Activated CD4-positive, alpha-beta T cell treated with anti-CD3 and anti-CD28 coated beads for 24 hours (primary cell): ENCODE measurements at regions not wholly inside any gene's neighbourhood (a gene's known extent, or its start where the extent isn't known, plus 50 kb on each side); places are given as distances from the start of the nearest gene placed in this dataset.

Experiments used
- DNase-seq, 2 donors: peaks; one replicate each; pipeline ENCODE4 v3.0.0-alpha.2; 2020; ENCODE audit warnings: low read depth in 2 of 2

DNA sequence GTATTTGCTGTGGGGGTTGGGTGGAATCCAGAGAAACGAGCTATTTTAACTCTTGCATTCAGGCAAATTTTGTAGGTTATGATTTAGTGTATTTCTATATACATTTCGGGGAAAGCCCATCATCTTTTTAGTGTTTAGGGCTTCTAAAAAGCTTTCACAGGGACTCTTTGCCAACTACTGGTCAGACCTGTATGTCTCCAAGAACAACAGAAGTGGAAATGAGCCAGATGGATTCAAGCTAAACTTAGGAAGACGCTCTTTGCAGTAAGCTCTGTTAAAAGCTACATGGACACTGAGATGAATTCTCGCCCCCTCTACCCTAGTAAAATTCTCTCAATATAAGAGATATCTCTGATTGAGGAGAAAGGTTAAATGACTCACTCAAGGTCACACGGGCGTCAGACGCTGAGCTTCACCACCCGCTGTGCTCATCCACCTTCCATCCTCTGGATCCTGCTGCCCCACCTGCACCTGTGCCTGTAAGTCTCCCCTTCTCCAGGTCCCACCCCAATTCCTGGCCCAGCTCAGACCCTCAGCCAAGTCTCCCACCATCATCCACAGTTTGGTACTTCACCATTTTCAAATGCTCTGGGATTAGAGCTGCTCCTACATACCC is 85.6 kb downstream of the MARCHF4 start:
- DNase-seq: no peak

DNA sequence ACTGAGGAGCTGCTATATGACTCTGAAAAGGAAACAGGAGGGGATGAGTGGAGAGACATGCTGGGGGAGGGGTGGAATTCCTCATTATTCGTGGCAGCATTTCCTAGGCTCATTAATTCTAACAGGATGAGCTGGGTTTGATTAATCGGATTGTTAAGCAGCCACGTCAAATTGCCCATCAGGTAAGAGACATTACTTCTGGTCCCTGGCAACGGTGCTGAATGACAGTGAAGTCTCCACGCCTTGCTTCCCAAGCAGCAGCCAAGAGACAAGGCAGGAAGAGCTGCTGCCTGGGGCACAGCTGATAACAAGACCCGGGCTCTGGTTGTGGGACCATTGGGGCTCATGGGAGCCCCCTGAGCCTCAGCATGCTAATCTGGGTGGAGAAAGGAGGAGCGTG is 86.6 kb downstream of the MARCHF4 start:
- DNase-seq: no peak

DNA sequence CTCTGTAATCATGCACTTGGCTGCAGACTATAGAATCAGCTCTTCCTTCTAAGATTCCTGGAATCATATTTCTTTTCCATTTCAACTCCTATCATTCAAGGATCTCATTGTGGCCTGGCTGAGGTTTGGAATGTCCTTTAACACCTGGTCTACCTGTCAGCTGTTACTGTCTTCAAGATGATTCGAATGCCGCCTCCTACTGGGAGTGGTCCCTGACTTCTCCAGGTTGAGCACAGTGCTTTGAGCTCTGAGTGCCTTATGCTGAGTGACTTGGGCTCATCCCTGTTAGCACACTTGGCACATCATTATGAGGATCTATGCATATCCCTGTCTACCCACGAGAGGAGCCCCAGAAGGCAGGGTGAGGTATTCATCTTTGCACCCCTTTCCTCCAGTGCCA is 87.6 kb downstream of the MARCHF4 start:
- no peak for DNase-seq

DNA sequence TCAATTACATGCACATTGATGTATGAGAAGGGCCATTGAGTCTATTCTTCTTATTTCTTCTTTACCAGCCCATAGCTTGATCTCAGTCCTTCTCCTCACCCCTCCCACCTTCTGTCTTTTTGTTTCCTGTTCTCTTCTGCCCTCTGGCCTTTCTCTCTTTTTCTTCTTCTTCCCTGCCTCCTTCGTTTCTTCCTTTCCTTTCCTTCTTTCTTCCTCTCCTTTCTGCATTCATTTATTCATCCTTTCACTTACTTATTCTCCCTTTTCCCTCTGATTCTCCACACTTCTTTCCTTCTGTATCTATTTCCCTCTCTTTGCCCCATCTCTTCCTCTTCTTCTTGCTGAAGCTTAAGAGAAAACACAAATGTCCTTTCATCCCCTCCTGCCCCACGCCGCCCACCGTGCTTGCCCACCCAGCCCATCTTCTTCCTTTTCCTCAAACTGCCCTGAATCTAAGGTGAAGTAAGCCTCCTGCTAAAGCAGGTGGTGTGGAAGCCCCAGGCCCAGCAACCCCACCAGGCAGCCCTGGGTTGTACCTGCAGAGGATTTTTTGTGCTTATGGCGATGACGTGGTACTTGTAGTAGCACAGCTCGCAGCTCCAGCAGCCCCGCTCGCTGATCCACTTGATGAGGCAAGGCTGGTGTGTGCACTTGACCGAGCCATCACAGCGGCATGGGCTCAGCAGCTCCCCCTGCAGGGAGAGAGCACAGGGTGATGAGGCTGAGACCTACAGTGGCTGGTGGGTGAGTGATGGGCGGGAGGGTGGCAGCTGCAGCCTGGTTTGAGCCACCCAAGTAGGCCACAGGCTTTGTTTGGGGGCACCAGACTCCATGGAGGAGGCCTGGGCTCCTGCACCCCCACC is 89.0 kb downstream of the MARCHF4 start:
- peak; percentile 10 to 21 for DNase-seq

DNA sequence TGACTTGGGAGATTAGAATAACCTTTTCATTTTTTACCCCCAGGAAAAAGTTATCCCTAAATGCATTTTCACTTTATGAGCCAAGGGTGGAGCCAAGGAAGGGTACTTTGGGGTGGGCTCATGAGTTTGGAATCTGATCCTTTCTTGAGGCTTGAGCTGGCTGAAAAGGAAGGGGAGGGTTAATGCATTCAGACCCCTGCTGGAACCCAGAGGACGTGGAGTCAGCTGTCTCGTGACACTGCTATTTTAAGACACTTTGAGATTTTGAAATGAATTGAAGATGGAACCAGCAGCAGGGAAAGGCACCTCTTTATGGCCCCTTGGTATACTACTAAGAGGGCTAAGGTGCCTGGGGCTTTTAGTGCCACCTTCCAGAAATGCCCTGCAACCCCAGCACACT is 90.4 kb downstream of the MARCHF4 start:
- DNase-seq: no peak

DNA sequence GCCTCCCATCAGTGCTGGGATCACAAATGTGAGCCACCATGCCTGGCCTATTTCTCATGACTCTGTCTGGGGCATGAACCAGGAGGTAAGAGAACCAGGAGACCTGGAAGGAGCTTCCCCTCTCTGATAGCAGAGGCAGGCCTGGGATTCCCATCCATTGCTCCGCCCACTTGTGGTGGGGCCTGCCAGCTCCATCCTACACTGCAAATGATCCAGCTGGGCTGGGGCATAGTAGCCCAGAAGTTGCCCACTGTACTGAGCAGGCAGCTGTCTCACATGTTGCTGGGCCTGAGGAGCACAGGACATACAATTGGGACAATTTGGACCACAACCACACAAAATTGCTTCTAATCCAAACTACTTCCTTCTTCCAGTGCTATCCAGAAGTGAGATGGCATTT is 91.0 kb downstream of the MARCHF4 start:
- no peak for DNase-seq

DNA sequence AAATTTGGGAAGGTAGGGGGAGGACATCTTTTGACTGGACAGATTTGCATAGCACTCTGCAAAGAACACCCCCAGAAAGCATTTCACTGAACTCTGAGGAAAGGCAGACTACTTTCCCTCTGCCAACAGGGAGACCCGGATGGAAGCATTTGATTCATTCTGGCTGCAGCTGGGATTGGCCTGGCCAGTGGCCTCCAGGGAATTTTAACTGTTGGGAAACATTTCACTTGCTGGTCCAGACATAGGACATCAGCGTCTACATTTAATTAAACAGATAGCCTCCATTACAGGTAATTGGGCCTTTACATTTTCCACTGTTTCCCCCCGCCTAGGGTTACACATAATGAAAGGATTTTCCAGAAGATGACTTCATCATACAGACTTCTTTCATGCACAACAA is 92.8 kb downstream of the MARCHF4 start:
- DNase-seq: no peak

DNA sequence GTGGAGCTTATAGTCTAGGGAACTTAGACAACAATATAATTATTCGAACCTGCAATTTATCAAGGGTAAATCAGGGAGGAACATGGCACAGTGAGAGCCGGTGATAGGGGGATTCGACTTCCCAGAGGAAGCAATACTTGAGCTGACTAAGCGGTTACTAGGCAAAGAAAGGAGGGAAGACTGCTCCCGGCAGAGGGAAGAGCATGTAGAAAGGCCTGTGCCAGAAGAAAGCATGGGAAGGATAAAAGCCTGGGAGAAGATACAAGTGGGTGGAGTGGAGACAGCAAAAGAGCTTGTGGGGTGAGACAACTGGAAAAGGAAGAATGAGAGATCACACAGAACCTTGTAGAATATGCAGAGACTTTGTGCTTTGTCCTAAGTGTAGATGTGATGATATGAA is 93.3 kb downstream of the MARCHF4 start:
- DNase-seq: no peak

DNA sequence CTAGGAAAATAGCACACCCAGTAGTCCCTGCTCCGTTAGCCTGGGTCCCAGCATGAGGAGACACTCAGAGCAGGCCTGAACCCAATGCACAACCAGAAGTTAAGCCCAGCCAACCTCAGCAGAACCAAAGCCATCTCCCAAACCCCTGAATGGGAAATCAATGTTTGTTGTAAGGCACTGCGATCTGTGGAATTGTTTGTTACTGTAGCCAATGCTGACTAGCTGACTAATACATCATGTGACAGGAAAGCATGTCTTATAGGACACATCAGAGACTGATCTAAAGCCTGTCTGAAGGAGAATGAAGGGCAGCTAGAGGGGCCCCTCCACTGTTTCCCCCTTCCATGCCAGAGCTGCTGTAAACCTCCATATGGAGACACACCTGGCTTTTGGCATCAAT is 96.4 kb downstream of the MARCHF4 start:
- DNase-seq: no peak

DNA sequence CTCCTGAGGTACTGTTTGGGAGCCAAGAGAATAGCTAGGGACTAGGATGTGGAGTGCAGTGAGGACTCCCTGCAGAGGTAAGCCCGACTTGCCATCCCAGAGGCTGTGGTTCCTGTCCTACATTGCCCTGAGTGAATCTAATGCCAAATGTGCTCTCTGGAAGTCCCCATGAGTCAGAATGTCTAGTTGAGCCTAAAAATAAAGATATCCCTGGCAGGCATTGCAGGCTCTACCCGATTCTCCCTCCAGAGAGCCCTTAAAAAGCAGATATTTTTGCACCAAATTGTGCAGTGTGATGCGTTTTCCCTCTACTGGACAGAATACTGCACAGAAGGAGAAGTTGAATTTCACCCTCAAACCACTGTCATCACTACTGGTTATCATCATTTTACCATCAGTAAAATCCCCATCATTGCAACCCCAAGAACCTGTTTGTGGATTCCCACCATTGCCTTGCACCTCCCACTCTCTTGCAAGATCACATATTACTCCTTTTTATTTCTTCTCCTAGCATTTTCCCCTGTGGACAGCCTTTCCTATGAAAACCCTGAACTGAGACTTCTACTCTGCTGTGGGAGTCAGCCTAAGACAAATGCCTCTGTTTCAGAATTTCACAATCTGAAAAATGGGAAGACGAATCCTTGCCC is 98.0 kb downstream of the MARCHF4 start:
- no peak for DNase-seq

DNA sequence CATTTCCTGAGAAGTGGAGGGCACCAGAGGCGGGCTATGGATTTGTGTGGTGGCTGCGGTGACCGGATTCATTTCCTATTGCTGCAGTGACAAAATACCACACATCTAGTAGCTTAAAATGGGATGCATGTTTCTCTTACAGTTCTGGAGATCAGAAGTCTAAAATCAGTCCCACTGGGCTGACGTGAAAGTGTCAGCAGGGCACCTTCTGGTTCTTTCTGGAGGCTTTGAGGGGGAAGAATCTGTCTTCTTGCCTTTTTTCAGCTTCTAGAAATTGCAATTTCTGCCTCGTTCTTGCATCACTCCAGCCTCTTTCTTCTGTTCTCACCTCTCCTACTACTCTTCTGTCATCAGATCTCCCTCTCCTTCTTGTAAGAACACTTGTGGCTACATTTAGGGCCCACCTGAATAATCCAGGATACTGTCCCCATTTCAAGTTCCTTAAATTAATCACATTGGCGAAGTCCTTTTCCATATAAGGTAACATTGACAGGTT is 111.2 kb downstream of the MARCHF4 start:
- no peak for DNase-seq

DNA sequence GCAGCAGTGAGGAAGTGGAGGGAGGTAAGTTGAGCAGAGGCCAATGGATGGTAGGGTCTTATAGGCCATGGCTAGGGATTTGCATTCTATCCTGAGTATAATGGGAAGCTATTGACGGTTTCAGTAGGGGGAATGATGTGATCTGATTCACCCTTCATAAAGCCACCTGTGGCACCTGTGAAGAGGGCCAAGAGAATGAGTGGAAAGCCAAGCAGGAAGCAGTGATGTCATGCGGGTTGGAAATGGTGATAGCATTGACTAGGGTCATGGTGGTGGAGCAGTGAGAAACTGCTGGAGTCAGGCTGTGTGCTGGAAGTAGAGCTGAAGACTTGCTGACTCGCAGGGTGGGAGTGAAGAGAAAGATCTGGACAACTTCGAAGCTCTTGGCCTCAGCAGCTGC is 111.7 kb downstream of the MARCHF4 start:
- DNase-seq: no peak

DNA sequence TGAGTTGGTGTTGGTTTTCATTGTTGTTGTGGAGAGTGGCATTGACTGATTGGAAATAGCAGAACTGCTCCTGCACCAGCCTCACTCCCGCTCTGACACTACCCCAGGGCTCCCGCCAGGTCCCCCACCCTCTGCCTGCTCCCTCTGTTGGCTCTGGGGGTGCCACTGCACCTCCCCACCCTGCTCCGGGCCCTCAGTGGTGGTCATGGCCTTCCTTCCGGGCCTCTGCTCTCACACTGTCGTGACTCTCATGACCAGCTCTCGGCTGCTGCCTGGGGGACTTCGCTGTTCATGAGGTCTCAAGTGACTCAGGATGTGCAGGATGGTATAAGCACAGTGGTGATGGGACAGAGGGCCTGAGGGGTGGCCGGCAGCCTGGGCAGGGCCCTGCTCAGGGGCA is 113.2 kb downstream of the MARCHF4 start:
- DNase-seq: no peak

DNA sequence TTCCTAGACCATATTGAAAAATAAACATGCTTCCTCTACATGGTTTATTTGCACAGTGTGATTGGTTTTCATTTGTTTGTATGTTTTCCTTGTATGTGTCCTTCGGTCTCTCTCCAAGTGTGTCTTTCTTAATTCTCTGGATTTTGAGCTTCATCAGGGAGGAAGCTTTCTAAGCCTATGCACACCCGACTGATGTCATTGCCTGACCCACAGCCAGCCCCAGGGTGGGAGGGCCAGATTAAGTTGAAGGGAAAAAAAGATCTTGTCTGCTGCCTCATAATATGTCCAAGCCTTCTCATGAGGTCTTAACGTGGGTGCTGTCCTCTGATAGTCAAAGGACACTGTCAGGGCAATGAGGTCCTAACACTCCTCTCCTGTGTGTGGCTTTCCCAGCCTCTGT is 115.2 kb downstream of the MARCHF4 start:
- DNase-seq: no peak
